IMR-90 (cell line): ENCODE measurements at regions not wholly inside any gene's neighbourhood (a gene's known extent, or its start where the extent isn't known, plus 50 kb on each side); places are given as distances from the start of the nearest gene placed in this dataset.

Source experiments
- ATAC-seq: fragments of 200-7000 bp; cut with Tn5 transposase; 2 replicates; pipeline ENCODE4 v1.9.1; 2020; ENCODE audit warnings: low read depth, mild to moderate bottlenecking, moderate library complexity
- BruUV-seq: library from RNA; stranded (reverse); fragments of 400-500 nt; replicated peaks from 2 replicates; lab custom pipeline; 2021; lab: Mats Ljungman, UMichigan
- CTCF ChIA-PET: fragments of 300-600 bp; formaldehyde crosslinking; extraction: SDS; loops from one replicate; lab custom pipeline; 2021; ENCODE audit warnings: antibody characterized with exemption; lab: Yijun Ruan, JAX
- POLR2A ChIA-PET: fragments of 300-600 bp; sonication (Branson Sonifier 250); formaldehyde crosslinking; loops from one replicate; lab custom pipeline; 2022; ENCODE audit warnings: antibody characterized with exemption; ENCODE audit not compliant: unreplicated experiment; lab: Charles Lee
- DNase-seq: peaks from one replicate; pipeline ENCODE4 v3.0.0; 2013
- H2AFZ ChIP-seq: replicated peaks from 2 replicates; pipeline ENCODE3; 2013; ENCODE audit warnings: low read length, mild to moderate bottlenecking; ENCODE audit not compliant: poor library complexity
- H2AK5ac ChIP-seq: 2 replicates; pipeline ENCODE4 v1.6.1; 2013; ENCODE audit warnings: low read depth, low read length, inconsistent platforms
- H2AK9ac ChIP-seq: replicated peaks from 2 replicates; pipeline ENCODE3; 2013; ENCODE audit warnings: mild to moderate bottlenecking, low read depth, low read length, moderate library complexity; ENCODE audit not compliant: poor library complexity
- H2BK120ac ChIP-seq: 2 replicates; pipeline ENCODE4 v1.6.1; 2013; ENCODE audit warnings: low read depth, low read length, inconsistent platforms
- H2BK15ac ChIP-seq: 3 replicates; pipeline ENCODE4 v1.6.1; 2013; ENCODE audit warnings: low read depth, low read length, inconsistent platforms
- H2BK20ac ChIP-seq: 2 replicates; pipeline ENCODE4 v1.6.1; 2013; ENCODE audit warnings: low read depth, mild to moderate bottlenecking, inconsistent platforms, low read length, moderate library complexity
- H2BK5ac ChIP-seq: 2 replicates; pipeline ENCODE4 v1.6.1; 2013; ENCODE audit warnings: mild to moderate bottlenecking, low read depth, low read length, inconsistent platforms; ENCODE audit not compliant: poor library complexity, severe bottlenecking
- H3K14ac ChIP-seq: replicated peaks from 2 replicates; pipeline ENCODE4 v1.6.1; 2013; ENCODE audit warnings: low read depth, low read length, inconsistent platforms
- H3K18ac ChIP-seq: 2 replicates; pipeline ENCODE4 v1.6.1; 2013; ENCODE audit warnings: low read depth, low read length, control low read depth
- H3K23ac ChIP-seq: 2 replicates; pipeline ENCODE4 v1.6.1; 2013; ENCODE audit warnings: low read depth, low read length, inconsistent platforms
- H3K27ac ChIP-seq: 2 replicates; pipeline ENCODE4 v1.5.1; 2013; ENCODE audit warnings: mild to moderate bottlenecking, control low read depth, low read length; ENCODE audit not compliant: insufficient read depth
- H3K27me3 ChIP-seq: 2 replicates; pipeline ENCODE4 v1.6.1; 2013; ENCODE audit warnings: low read length; ENCODE audit not compliant: control insufficient read depth, insufficient read depth
- H3K36me3 ChIP-seq: 2 replicates; pipeline ENCODE4 v1.6.1; 2013; ENCODE audit warnings: low read length, mixed read lengths; ENCODE audit not compliant: control insufficient read depth, insufficient read depth
- H3K4ac ChIP-seq: 2 replicates; pipeline ENCODE4 v1.6.1; 2013; ENCODE audit warnings: low read depth, low read length, inconsistent platforms
- H3K4me1 ChIP-seq: 2 replicates; pipeline ENCODE4 v1.6.1; 2013; ENCODE audit warnings: low read length, mixed read lengths; ENCODE audit not compliant: control insufficient read depth, insufficient read depth
- H3K4me2 ChIP-seq: 2 replicates; pipeline ENCODE4 v1.6.1; 2013; ENCODE audit warnings: low read depth, mild to moderate bottlenecking, control low read depth, low read length, moderate library complexity
- H3K4me3 ChIP-seq: 2 replicates; pipeline ENCODE4 v1.5.1; 2013; ENCODE audit warnings: low read depth, mild to moderate bottlenecking, control low read depth, low read length, moderate library complexity; ENCODE audit not compliant: insufficient read depth
- H3K56ac ChIP-seq: 2 replicates; pipeline ENCODE4 v1.6.1; 2013; ENCODE audit warnings: low read length, inconsistent platforms; ENCODE audit not compliant: insufficient read depth; ENCODE audit errors: extremely low read depth
- H3K79me1 ChIP-seq, 2 experiments: 2 replicates each; pipeline ENCODE4 v1.6.1; 2013; ENCODE audit warnings: low read length in 2 of 2, inconsistent platforms in 1 of 2, low read depth in 1 of 2
- H3K9ac ChIP-seq: 2 replicates; pipeline ENCODE4 v1.6.1; 2013; ENCODE audit warnings: low read depth, low read length, control low read depth
- H3K9me1 ChIP-seq: 2 replicates; pipeline ENCODE4 v1.6.1; 2013; ENCODE audit warnings: low read length, inconsistent platforms; ENCODE audit not compliant: insufficient read depth
- H3K9me3 ChIP-seq: 2 replicates; pipeline ENCODE4 v1.6.1; 2013; ENCODE audit warnings: low read length; ENCODE audit not compliant: control insufficient read depth, insufficient read depth
- H4K20me1 ChIP-seq: 2 replicates; pipeline ENCODE4 v1.6.1; 2013; ENCODE audit warnings: low read length, inconsistent platforms; ENCODE audit not compliant: insufficient read depth
- H4K5ac ChIP-seq: 2 replicates; pipeline ENCODE4 v1.6.1; 2013; ENCODE audit warnings: mild to moderate bottlenecking, low read depth, low read length, control low read depth
- H4K8ac ChIP-seq, 2 experiments: 2 replicates each; pipeline ENCODE4 v1.6.1; 2013; ENCODE audit warnings: low read depth in 2 of 2, low read length in 2 of 2, control low read depth in 1 of 2, inconsistent platforms in 1 of 2
- H4K91ac ChIP-seq: 2 replicates; pipeline ENCODE4 v1.6.1; 2013; ENCODE audit warnings: low read depth, low read length, inconsistent platforms; ENCODE audit not compliant: insufficient read depth
- CEBPB ChIP-seq: IDR thresholded peaks from 2 replicates; pipeline ENCODE4 v1.6.1; 2012; ENCODE audit warnings: low read depth, low read length, improper control_type of control experiment
- FOS ChIP-seq: fragments of 150-350 bp; IDR thresholded peaks from 2 replicates; pipeline ENCODE4 v1.6.1; 2016; ENCODE audit warnings: low read depth, low read length
- MAFK ChIP-seq: IDR thresholded peaks from 2 replicates; pipeline ENCODE4 v1.6.1; 2012; ENCODE audit warnings: low read depth, low read length, improper control_type of control experiment
- MAZ ChIP-seq: IDR thresholded peaks from 2 replicates; pipeline ENCODE4 v1.6.1; 2012; ENCODE audit warnings: low read depth, mild to moderate bottlenecking, low read length, improper control_type of control experiment, moderate library complexity, borderline replicate concordance
- POLR2A ChIP-seq: IDR thresholded peaks from 2 replicates; pipeline ENCODE4 v1.6.1; 2012; ENCODE audit warnings: mild to moderate bottlenecking, low read depth, low read length
- WGBS, 2 experiments: methylation state at CpG; one replicate each; pipeline versions ENCODE4 v1.1.5 to v1.1.7; 2013; ENCODE audit warnings: missing lambda C conversion rate in 2 of 2; ENCODE audit not compliant: insufficient read length in 1 of 2; ENCODE audit errors: extremely low coverage in 2 of 2; 5-methylcytosine and 5-hydroxymethylcytosine counted together
- dilution Hi-C: fragments of 300-500 bp; cut with HindIII; formaldehyde crosslinking; loops from one replicate; pipeline ENCODE4 v1.14.3; 2018; ENCODE audit warnings: low sequenced_read_pairs; ENCODE audit not compliant: unreplicated experiment
- in situ Hi-C: fragments of 300-500 bp; cut with MboI; formaldehyde crosslinking; loops from 3 replicates; pipeline ENCODE4 v1.14.3; 2019; ENCODE audit warnings: low sequenced_read_pairs, inconsistent platforms, mixed read lengths
- intact Hi-C: fragments of 100-400 bp; cut with micrococcal nuclease; formaldehyde crosslinking; loops from 2 replicates; pipeline ENCODE4 v1.10.0; 2022
- TF ChIP-seq, protein P1 (sequence below): fragments of 150-350 bp; IDR thresholded peaks from 2 replicates; pipeline ENCODE4 v1.6.1; 2017; ENCODE audit warnings: mild to moderate bottlenecking, antibody characterized with exemption, low read length, low read depth
- TF ChIP-seq, protein P2 (sequence below): conservative IDR thresholded peaks from 2 replicates; pipeline ENCODE4 v1.5.1; 2012; ENCODE audit warnings: mild to moderate bottlenecking, low read depth, low read length, improper control_type of control experiment

DNA sequence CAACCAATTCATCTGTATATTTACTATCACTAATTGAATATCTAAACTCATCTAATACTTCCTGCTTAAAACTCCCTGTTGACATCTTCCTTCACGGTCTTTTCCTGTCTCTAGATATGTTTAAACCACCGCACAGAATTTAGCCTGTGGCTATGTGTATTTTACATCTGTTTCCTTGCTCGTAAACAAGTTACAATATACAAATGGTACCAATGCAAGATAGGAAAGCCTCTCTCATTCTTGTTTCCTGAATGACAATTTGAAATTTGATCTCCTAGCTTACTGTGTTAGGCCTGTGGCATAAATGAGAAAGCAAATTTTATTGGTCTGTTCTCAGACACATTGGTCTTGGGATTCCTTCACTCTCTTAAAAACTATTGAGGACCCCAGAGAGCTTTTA lies 89.7 kb upstream of the PCDH7 start:
- Histone ChIP-seq H4K5ac (no peak overlapping the region), H4K20me1 (no peaks in the 10 kb centered on the region), H3K9ac (no peak overlapping the region), H3K56ac (no peak overlapping the region), H3K23ac (no peak overlapping the region), H3K4me3 (no peak overlapping the region), H3K18ac (no peak overlapping the region), H3K4me1 (no peaks in the 10 kb centered on the region), H2AFZ (no peak overlapping the region), H4K8ac (no peak overlapping the region), H3K79me1 (no peaks in the 10 kb centered on the region), H3K9me1 (no peaks in the 10 kb centered on the region), H2BK15ac (no peak overlapping the region), H3K36me3 (no peaks in the 10 kb centered on the region), H3K14ac (no peak overlapping the region), H4K91ac (no peak overlapping the region), H3K4me2 (no peak overlapping the region), H2BK120ac (no peak overlapping the region), H2AK5ac (no peak overlapping the region), H2AK9ac (no peak overlapping the region), H2BK5ac (no peak overlapping the region), H3K4ac (no peak overlapping the region), H2BK20ac (no peak overlapping the region), H3K27me3 (no peaks in the 10 kb centered on the region), H3K9me3 (peaks cover 2% of the 10 kb centered on the region; the same call in 1 of the 2 replicates), H3K27ac (no peak overlapping the region)
- no peak for DNase-seq
- intact Hi-C loops, result no loop called here
- POLR2A ChIA-PET, result no interaction called here
- dilution Hi-C loops, result no loop called here
- TF ChIP-seq, protein P1, sequence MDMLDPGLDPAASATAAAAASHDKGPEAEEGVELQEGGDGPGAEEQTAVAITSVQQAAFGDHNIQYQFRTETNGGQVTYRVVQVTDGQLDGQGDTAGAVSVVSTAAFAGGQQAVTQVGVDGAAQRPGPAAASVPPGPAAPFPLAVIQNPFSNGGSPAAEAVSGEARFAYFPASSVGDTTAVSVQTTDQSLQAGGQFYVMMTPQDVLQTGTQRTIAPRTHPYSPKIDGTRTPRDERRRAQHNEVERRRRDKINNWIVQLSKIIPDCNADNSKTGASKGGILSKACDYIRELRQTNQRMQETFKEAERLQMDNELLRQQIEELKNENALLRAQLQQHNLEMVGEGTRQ, result no peak
- TF ChIP-seq, protein P2, sequence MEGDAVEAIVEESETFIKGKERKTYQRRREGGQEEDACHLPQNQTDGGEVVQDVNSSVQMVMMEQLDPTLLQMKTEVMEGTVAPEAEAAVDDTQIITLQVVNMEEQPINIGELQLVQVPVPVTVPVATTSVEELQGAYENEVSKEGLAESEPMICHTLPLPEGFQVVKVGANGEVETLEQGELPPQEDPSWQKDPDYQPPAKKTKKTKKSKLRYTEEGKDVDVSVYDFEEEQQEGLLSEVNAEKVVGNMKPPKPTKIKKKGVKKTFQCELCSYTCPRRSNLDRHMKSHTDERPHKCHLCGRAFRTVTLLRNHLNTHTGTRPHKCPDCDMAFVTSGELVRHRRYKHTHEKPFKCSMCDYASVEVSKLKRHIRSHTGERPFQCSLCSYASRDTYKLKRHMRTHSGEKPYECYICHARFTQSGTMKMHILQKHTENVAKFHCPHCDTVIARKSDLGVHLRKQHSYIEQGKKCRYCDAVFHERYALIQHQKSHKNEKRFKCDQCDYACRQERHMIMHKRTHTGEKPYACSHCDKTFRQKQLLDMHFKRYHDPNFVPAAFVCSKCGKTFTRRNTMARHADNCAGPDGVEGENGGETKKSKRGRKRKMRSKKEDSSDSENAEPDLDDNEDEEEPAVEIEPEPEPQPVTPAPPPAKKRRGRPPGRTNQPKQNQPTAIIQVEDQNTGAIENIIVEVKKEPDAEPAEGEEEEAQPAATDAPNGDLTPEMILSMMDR, result no peak
- no peak for TF ChIP-seq MAZ
- no peak for TF ChIP-seq POLR2A
- no peak for TF ChIP-seq MAFK
- no peak for TF ChIP-seq FOS
- no peak for TF ChIP-seq CEBPB
- in situ Hi-C loops, result no loop called here
- BruUV-seq, result no TSS peak
- ATAC-seq, result no peak
- WGBS, 2 experiments, result no CpG with 5 or more reads among the region's 3 CpGs
- CTCF ChIA-PET, result no interaction called here
